Uterus (tissue), 3 donors: ENCODE measurements at regions not wholly inside any gene's neighbourhood (a gene's known extent, or its start where the extent isn't known, plus 50 kb on each side); places are given as distances from the start of the nearest gene placed in this dataset.
"Not testable (repeated sequence)": the region's sequence is repeated elsewhere in the genome, so short reads cannot be mapped to it uniquely, and the experiment has no call there.

ENCODE experiments used
- DNase-seq, 2 donors: peaks; one replicate each; pipeline ENCODE4 v3.0.0-alpha.2; 2019 to 2020
- H3K27ac ChIP-seq, 2 donors: fragments of 200-600 bp; sonication (generic); 1 replicate in 1 of 2; 2 replicates in 1 of 2; pipeline ENCODE4 v1.5.1; 2016 to 2018
- H3K27me3 ChIP-seq, 2 donors: fragments of 200-600 bp; sonication (generic); one replicate each; pipeline ENCODE4 v1.5.1; 2018 to 2019; ENCODE audit warnings: control low read depth in 1 of 2
- H3K36me3 ChIP-seq, 2 donors: fragments of 200-600 bp; sonication (generic); one replicate each; pipeline ENCODE4 v1.5.1; 2019; ENCODE audit warnings: control low read depth in 1 of 2
- H3K4me1 ChIP-seq, 2 donors: fragments of 200-600 bp; sonication (generic); one replicate each; pipeline ENCODE4 v1.5.1; 2018 to 2019; ENCODE audit warnings: control low read depth in 1 of 2
- H3K4me3 ChIP-seq, 2 donors: fragments of 200-600 bp; sonication (generic); 1 replicate in 1 of 2; 2 replicates in 1 of 2; pipeline ENCODE4 v1.5.1; 2018 to 2019; ENCODE audit warnings: mild to moderate bottlenecking in 1 of 2
- H3K9me3 ChIP-seq, 2 donors: fragments of 200-600 bp; sonication (generic); one replicate each; pipeline ENCODE4 v1.5.1; 2019; ENCODE audit warnings: control low read depth in 1 of 2
- CTCF ChIP-seq, 4 experiments: fragments of 200-600 bp in 2 of 4; fragments of 450-650 bp in 2 of 4; sonication (generic) in 2 of 4; IDR thresholded peaks; one replicate each; pipeline ENCODE4 v1.5.1; 2016 to 2019; ENCODE audit warnings: antibody characterized with exemption in 4 of 4, mild to moderate bottlenecking in 2 of 4, moderate library complexity in 1 of 4
- POLR2A ChIP-seq, 2 donors: fragments of 450-650 bp; IDR thresholded peaks; one replicate each; pipeline ENCODE4 v1.6.1; 2016; ENCODE audit warnings: antibody characterized with exemption in 2 of 2, mild to moderate bottlenecking in 1 of 2, moderate library complexity in 1 of 2
- intact Hi-C: fragments of 100-400 bp; cut with DNase I; formaldehyde crosslinking; loops from one replicate; pipeline ENCODE4 v1.15.1; 2023; ENCODE audit warnings: low total_unique reads
- donor health status: DM: yes; HTN: yes; CAD: no.

- Histone ChIP-seq H3K4me1 (no peaks in the 10 kb centered on the region), H3K4me3 (no peak overlapping the region), H3K27ac (no peak overlapping the region), H3K9me3 (no peaks in the 10 kb centered on the region), H3K36me3 (no peaks in the 10 kb centered on the region), H3K27me3 (no peaks in the 10 kb centered on the region)
- no peak for DNase-seq
- TF ChIP-seq CTCF (IDR thresholded peaks at IDR 0.05) (no peak), POLR2A (IDR thresholded peaks at IDR 0.05) (no peak)
- intact Hi-C loops: no loop called here
These were observed 229.5 kb downstream of the AASDHPPT start for GRCh38 chr11:106306942-106307341.

DNA sequence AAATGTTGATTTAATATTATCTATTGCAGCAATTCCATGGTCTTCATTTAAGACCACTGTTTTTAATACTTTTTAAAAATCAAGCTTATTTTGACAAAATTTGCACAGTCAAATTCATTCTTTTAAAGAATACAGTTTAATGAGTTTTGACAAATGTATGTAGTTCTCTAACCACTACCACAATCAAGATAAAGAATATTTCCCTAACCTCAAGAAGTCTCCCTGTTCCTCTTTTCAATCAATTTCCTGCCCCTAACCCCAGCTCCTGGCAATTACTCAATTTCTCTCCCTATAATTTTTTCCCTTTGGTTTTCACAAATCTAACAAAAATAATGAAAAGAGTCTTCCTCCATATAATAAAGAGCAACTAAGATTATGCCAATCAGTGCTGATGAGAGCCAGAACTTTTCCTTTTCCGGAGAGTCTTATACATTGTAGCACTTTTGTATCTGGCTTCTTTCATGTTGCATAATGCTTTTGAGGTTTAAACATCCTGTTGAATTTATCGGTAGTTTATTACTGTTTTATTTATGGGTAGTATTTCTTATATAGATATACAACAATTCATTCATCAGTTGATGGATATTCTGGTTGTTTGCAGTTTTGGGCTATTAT, 231.7 kb downstream of the AASDHPPT start:
- no peak for DNase-seq
- no peaks in the 10 kb centered on the region for H3K27me3 ChIP-seq
- H3K4me1 ChIP-seq: no peaks in the 10 kb centered on the region
- no peak overlapping the region for H3K27ac ChIP-seq
- H3K4me3 ChIP-seq: no peak overlapping the region
- TF ChIP-seq POLR2A (IDR thresholded peaks at IDR 0.05) (no peak), CTCF (IDR thresholded peaks at IDR 0.05) (no peak)
- intact Hi-C loops: no loop called here
- H3K36me3 ChIP-seq: no peaks in the 10 kb centered on the region
- no peaks in the 10 kb centered on the region for H3K9me3 ChIP-seq

GRCh38 chr11:106311531-106312230, 234.2 kb downstream of the AASDHPPT start:
- TF ChIP-seq CTCF (IDR thresholded peaks at IDR 0.05) (no peak), POLR2A (IDR thresholded peaks at IDR 0.05) (no peak)
- Histone ChIP-seq H3K27ac (no peak overlapping the region), H3K4me3 (no peak overlapping the region), H3K4me1 (no peaks in the 10 kb centered on the region), H3K9me3 (no peaks in the 10 kb centered on the region), H3K36me3 (no peaks in the 10 kb centered on the region), H3K27me3 (no peaks in the 10 kb centered on the region)
- no peak for DNase-seq
- intact Hi-C loops: no loop called here

DNA sequence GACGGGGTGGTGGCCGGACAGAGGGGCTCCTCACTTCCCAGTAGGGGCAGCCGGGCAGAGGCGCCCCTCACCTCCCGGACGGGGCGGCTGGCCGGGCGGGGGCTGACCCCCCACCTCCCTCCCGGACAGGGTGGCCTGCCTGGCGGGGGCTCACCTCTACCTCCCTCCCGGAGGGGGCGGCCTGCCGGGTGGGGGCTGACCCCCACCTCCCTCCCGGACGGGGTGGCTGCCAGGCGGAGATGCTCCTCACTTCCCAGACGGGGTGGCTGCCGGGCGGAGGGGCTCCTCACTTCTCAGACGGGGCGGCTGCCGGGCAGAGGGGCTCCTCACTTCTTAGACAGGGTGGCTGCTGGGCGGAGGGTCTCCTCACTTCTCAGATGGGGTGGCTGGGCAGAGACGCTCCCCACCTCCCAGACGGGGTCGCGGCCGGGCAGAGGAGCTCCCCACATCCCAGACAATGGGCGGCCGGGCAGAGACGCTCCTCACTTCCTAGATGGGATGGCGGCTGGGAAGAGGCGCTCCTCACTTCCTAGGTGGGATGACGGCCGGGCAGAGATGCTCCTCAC, 239.8 kb downstream of the AASDHPPT start:
- DNase-seq, H3K36me3 ChIP-seq, H3K4me1 ChIP-seq, intact Hi-C loops, H3K27me3 ChIP-seq, H3K9me3 ChIP-seq, H3K4me3 ChIP-seq, H3K27ac ChIP-seq: not testable (repeated sequence)

GRCh38 chr11:106321601-106322000, 244.1 kb downstream of the AASDHPPT start:
- intact Hi-C loops: no loop called here
- no peaks in the 10 kb centered on the region for H3K27me3 ChIP-seq
- TF ChIP-seq CTCF (IDR thresholded peaks at IDR 0.05): no peak
- TF ChIP-seq POLR2A (IDR thresholded peaks at IDR 0.05): no peak
- no peak overlapping the region for H3K27ac ChIP-seq
- H3K36me3 ChIP-seq: no peaks in the 10 kb centered on the region
- no peak for DNase-seq
- H3K9me3 ChIP-seq: no peaks in the 10 kb centered on the region
- no peaks in the 10 kb centered on the region for H3K4me1 ChIP-seq
- no peak overlapping the region for H3K4me3 ChIP-seq
